Fibroblast of lung (primary cell): ENCODE measurements at regions not wholly inside any gene's neighbourhood (a gene's known extent, or its start where the extent isn't known, plus 50 kb on each side); places are given as distances from the start of the nearest gene placed in this dataset.

Experiments
- EZH2 ChIP-seq: IDR thresholded peaks from 2 replicates; pipeline ENCODE4 v1.5.1; 2012; ENCODE audit warnings: low read length, control low read depth, mild to moderate bottlenecking; ENCODE audit errors: missing control alignments
- TF ChIP-seq, protein P1 (sequence below), 2 donors: IDR thresholded peaks in 1 of 2; conservative IDR thresholded peaks in 1 of 2; 1 replicate in 1 of 2; 2 replicates in 1 of 2; pipeline ENCODE4 v1.5.1; 2011 to 2012; ENCODE audit warnings: low read length in 2 of 2, control low read depth in 1 of 2, inconsistent platforms in 1 of 2, low read depth in 1 of 2, mild to moderate bottlenecking in 1 of 2

DNA sequence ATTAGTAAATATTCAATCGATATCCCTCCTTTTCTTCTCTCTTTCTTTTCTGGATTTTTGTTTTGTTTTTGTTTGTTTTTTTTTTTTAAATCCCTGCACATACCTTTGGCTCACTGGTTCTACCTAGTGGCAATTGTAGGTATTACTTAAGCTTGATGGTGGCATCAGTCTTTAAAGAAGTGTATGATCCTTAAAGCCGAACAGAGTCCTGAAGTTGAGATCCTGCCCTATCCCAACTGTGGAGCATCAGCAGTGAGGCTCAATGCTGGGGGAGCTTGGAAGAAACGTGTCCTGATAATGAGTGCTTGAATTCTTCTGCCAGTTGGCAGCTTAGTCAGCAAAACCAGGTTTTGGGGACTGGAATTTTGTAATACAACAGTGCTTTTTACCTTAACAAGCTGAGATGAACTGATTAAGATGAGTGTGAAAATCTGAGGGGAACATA, 60.8 kb downstream of the FASLG start:
- TF ChIP-seq, protein P1, sequence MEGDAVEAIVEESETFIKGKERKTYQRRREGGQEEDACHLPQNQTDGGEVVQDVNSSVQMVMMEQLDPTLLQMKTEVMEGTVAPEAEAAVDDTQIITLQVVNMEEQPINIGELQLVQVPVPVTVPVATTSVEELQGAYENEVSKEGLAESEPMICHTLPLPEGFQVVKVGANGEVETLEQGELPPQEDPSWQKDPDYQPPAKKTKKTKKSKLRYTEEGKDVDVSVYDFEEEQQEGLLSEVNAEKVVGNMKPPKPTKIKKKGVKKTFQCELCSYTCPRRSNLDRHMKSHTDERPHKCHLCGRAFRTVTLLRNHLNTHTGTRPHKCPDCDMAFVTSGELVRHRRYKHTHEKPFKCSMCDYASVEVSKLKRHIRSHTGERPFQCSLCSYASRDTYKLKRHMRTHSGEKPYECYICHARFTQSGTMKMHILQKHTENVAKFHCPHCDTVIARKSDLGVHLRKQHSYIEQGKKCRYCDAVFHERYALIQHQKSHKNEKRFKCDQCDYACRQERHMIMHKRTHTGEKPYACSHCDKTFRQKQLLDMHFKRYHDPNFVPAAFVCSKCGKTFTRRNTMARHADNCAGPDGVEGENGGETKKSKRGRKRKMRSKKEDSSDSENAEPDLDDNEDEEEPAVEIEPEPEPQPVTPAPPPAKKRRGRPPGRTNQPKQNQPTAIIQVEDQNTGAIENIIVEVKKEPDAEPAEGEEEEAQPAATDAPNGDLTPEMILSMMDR (conservative IDR thresholded peaks at IDR 0.05 in 1 of 2, IDR thresholded peaks at IDR 0.05 in 1 of 2; ENCODE audit: low read depth in 1 of 2, low read length in 2 of 2), result peak; percentile 62 to 72
- TF ChIP-seq EZH2, result no peak
